LNCaP clone FGC (cell line): ENCODE measurements at regions not wholly inside any gene's neighbourhood (a gene's known extent, or its start where the extent isn't known, plus 50 kb on each side); places are given as distances from the start of the nearest gene placed in this dataset.

Experiments
- DNase-seq: peaks from one replicate; pipeline ENCODE4 v3.0.0-alpha.2; 2011; ENCODE audit warnings: low read depth
- H3K4me3 ChIP-seq: 2 replicates; pipeline ENCODE4 v1.5.1; 2011; ENCODE audit warnings: mild to moderate bottlenecking, low read depth, low read length, control low read depth
- CTCF ChIP-seq: IDR thresholded peaks from 2 replicates; pipeline ENCODE4 v1.5.1; 2012; ENCODE audit warnings: mild to moderate bottlenecking; ENCODE audit not compliant: control insufficient read depth, insufficient read depth; ENCODE audit errors: extremely low read depth

- no peak for TF ChIP-seq CTCF
- no peak overlapping the region for H3K4me3 ChIP-seq
- no peak for DNase-seq
These were observed 2177.2 kb downstream of the TP53TG3F start for GRCh38 chr16:35636480-35637230.

- DNase-seq: no peak
- H3K4me3 ChIP-seq: no peak overlapping the region
- no peak for TF ChIP-seq CTCF
These were observed 2178.3 kb downstream of the TP53TG3F start for GRCh38 chr16:35637683-35638082.

GRCh38 chr16:35639233-35640205, 2180.1 kb downstream of the TP53TG3F start:
- H3K4me3 ChIP-seq: no peak overlapping the region
- no peak for DNase-seq
- TF ChIP-seq CTCF: no peak

- no peak for TF ChIP-seq CTCF
- DNase-seq: no peak
- no peak overlapping the region for H3K4me3 ChIP-seq
These were observed 2183.0 kb downstream of the TP53TG3F start for GRCh38 chr16:35642322-35642835.

- DNase-seq: no peak
- TF ChIP-seq CTCF: no peak
- no peak overlapping the region for H3K4me3 ChIP-seq
These were observed 2192.4 kb downstream of the TP53TG3F start for GRCh38 chr16:35651841-35652240.

- no peak for TF ChIP-seq CTCF
- no peak overlapping the region for H3K4me3 ChIP-seq
- DNase-seq: no peak
These were observed 2204.8 kb downstream of the TP53TG3F start for GRCh38 chr16:35664091-35664693.
